ENCODE measurements at regions not wholly inside any gene's neighbourhood (a gene's known extent, or its start where the extent isn't known, plus 50 kb on each side); places are given as distances from the start of the nearest gene placed in this dataset.

DNA sequence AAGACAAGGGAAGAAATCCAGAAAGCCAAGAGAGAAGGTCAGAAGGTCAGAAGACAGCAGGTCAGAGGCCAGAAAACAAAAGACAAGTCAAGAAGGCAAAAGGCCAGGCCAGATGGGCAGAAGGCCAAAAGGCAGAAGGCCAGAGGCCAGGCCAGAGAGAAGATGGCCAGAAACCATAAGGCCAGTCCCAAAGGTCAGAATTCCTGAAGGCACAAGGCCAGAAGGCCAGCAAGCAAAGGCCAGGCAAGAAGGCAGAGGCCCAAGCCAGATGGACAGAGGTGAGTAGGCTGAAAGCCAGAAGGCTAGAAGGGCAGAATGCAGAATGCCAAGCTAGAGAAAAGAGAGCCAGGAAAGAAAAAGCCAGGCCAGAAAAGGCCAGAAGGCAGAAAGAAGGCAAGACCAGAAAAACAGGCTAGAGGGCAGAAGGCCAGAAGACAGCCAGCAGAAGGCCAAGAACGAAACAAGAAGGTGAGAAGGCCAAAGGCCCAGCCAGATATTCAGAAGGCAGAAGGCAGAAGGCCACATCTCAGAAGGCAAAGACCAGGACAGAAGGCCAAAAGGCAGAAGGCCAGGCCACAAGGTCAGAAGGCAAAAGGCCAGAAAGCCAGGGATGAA is 186.3 kb downstream of the TUBA3C start:
- TF ChIP-seq, protein P1, sequence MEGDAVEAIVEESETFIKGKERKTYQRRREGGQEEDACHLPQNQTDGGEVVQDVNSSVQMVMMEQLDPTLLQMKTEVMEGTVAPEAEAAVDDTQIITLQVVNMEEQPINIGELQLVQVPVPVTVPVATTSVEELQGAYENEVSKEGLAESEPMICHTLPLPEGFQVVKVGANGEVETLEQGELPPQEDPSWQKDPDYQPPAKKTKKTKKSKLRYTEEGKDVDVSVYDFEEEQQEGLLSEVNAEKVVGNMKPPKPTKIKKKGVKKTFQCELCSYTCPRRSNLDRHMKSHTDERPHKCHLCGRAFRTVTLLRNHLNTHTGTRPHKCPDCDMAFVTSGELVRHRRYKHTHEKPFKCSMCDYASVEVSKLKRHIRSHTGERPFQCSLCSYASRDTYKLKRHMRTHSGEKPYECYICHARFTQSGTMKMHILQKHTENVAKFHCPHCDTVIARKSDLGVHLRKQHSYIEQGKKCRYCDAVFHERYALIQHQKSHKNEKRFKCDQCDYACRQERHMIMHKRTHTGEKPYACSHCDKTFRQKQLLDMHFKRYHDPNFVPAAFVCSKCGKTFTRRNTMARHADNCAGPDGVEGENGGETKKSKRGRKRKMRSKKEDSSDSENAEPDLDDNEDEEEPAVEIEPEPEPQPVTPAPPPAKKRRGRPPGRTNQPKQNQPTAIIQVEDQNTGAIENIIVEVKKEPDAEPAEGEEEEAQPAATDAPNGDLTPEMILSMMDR (IDR thresholded peaks at IDR 0.05): no peak
- TF ChIP-seq POLR2AphosphoS5 (IDR thresholded peaks at IDR 0.05; ENCODE audit: insufficient read depth in 1 of 2, low read depth in 1 of 2) (no peak), POLR2A (IDR thresholded peaks at IDR 0.05) (no peak)
